GM19397 (cell line): ENCODE measurements at regions not wholly inside any gene's neighbourhood (a gene's known extent, or its start where the extent isn't known, plus 50 kb on each side); places are given as distances from the start of the nearest gene placed in this dataset.
"Not testable (repeated sequence)": the region's sequence is repeated elsewhere in the genome, so short reads cannot be mapped to it uniquely, and the experiment has no call there.

ENCODE experiments used
- ATAC-seq: cut with Tn5 transposase; IDR thresholded peaks from one replicate; pipeline ENCODE4 v1.9.1; 2021; ENCODE audit warnings: mild to moderate bottlenecking, moderate library complexity; ENCODE audit not compliant: unreplicated experiment

DNA sequence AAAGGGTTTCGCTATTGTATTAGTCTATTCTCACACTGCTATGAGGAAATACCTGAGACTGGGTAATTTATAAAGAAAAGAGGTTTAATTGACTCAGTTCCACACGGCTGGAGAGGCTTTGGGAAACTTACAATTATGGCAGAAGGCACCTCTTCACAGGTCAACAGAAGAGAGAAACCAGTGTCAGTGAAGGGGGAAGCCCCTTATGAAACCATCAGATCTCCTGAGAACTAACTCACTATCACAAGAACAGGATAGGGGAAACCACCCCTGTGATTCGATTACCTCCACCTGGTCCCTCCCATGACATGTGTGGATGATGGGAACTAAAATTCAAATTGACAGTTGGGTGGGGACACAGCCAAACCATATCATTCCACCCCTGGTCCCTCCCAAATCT, 589.5 kb downstream of the CENPC start:
- no peak for ATAC-seq

DNA sequence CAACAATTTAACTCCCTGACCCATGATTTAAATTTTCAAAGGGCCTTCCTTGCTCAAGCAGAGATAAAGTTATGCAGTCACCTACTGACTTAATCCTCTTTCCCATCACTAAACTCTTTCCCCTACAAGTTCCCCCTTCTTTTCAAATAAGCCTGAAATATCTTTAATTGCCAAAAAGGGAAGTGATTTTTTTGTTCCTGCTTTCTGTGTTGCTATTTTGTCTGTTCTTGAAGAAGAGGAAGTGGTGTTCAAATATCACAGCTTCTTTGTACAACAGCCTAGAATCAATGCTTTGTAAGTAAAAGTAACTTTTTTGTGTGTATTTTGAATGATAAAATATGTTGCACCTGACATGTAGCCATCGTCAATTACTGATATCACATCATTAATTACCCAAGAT, 595.9 kb downstream of the CENPC start:
- ATAC-seq = no peak

GRCh38 chr4:66946761-66947160, 598.5 kb downstream of the CENPC start:
- ATAC-seq = no peak

DNA sequence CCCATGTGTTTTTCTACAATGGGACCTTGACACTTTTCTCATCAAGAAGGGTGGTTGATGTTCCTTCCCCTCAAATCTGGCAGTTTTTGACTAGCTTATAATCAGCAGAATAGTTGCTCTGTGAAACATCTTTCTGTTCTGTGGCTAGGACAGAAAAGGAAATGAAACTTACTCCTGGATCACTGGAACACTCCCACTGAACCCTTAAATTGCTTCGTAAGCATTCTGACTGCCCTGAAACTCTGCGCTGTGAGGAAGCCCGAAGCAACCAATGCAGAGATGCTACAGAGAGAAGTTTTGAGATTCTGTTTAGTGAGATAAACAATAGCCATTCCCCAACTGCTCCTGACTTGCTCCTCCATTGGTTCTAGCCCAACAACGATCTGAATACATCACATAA, 602.2 kb downstream of the CENPC start:
- ATAC-seq = no peak

DNA sequence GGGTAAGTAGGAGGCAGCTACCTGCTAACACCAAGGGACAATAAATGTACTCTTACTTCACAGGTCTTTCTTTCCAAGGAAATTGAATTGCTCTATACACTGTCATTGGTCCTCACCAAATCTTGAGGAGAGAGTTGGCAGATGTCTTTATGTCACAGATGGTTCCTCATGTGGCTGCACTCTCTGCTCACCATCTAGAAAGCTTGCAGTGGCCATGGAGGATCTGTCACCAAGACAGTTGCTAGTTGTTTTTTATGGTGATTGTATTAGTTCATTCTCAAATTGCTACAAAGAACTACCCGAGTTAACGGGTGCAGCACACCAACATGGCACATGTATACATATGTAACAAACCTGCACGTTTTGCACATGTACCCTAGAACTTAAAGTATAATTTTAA, 613.3 kb downstream of the CENPC start:
- ATAC-seq = not testable (repeated sequence)

DNA sequence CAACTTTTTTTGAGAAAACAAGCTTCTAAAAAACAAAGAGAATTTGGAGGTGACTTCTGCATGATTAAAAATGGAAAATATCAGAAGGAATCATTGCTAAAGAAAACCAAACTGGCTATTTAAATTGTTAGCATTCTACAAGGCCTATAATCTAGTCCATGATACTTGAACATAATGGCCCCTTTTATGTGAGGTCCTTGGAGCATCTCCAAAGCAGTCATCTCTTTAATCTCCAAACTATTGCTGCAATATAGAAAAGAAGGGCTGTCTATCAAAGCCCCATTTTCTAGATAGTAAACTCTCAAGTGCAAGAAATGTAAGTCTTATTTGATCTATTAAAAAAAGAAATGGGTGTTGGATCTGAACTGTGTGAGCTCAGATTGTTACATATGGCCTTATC, 615.1 kb downstream of the CENPC start:
- ATAC-seq = no peak

DNA sequence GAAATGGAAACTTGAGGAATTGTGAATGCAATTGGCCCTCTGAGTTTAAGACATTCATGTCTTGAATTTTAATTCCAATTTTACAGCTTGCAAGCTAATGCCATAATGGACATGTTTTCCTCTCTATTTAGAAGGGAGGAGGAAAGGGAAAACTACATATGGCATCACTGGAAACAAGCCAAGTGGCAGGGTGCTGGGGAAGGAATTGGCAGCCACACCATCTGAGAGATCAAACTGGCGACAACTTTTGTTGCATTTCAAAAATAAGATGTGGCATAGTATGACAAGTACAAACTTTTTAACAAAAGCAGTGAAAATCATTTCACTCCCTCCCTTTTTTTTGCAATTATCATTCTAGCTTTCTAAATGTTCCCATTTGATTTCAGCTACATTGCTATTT, 615.6 kb downstream of the CENPC start:
- ATAC-seq = no peak

DNA sequence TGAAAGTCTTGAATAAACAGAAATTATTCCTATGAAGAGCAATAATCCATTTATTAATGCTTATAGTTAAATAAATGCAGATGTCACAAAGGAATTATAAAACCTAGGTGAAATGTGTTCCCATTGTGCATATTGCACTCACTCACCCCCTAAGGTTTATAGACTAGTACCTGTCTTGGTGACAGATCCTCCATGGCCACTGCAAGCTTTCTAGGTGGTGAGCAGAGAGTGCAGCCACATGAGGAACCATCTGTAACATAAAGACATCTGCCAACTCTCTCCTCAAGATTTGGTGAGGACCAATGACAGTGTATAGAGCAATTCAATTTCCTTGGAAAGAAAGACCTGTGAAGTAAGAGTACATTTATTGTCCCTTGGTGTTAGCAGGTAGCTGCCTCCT, 616.4 kb downstream of the CENPC start:
- not testable (repeated sequence) for ATAC-seq

DNA sequence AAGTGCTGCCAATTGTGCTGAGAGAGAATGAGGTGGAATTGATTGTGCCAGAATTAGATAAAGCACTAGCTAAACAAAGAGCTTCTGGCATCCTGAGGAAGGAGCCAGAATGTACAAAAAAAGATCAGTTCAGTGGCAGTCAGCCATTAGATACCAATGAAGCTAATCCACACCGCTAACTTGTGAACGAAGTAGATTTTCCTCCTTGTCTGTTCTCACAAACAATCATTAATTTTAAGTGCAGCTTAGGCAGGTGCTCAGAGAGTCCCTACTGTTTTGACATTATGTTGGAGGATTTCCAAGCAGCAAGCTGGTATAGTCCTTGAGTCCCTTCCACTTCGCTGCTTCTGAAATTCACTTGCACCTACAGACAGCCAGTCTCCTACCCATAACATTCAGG, 617.4 kb downstream of the CENPC start:
- ATAC-seq = no peak

DNA sequence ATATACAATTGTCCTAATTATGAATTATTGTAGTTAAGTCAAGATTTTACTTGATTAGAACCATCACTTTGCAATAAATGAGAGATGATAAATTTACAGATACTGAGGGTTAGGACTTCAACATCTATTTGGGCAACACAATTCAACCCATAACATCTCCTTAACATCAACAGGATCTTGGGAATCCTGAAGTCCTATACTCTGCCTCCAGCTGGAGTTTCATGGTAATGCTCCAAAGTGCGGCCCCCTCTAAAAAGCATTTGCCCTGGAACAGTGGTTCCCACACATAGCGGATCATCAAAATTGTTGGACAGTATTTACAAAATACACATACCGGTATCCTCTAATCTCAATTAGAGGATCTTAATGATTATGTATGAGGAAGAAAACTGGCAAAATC, 618.6 kb downstream of the CENPC start:
- no peak for ATAC-seq

GRCh38 chr4:66923081-66923865, 622.0 kb downstream of the CENPC start:
- ATAC-seq = no peak

DNA sequence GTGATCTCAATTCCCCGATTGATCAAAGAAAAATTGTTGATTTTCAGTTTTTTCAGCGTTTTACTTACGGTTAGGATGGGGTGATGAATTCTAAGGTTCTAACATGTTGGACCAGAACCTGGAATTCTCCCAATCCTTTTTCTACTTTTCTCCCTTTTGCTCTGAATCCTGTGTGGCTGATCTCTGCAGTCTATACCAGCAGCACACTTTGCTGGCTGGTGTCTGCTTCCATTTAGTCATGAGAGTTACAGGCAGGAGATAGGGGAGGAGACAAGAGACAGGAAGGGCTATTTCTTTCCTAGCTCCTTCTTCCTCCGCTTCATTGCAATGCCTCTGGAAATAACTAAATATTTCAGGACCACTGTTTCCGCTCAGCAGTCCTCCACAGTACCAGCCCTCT, 623.9 kb downstream of the CENPC start:
- no peak for ATAC-seq

GRCh38 chr4:66920514-66920913, 624.8 kb downstream of the CENPC start:
- no peak for ATAC-seq

DNA sequence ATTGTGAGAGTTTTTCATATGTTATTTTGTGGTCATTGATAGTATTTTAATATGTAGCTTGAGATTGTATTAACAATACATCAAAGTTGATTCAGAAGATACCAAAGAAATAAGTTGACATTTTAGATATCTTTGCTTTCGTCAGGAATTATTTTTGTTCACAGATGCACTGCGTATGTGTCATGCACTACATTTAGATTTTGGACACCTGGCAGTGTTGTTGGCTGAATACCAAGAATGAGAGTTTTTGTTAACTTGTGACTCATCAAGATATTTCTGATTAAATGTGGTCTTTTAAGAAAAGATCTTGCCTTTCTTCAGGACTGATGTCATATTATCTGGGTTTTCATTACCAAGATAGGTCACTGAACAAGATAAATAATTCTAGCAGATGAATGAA, 633.4 kb downstream of the CENPC start:
- ATAC-seq = no peak

- ATAC-seq = no peak
These were observed 639.0 kb downstream of the CENPC start for GRCh38 chr4:66906314-66906713.

GRCh38 chr4:66899422-66900065, 645.8 kb downstream of the CENPC start:
- ATAC-seq = no peak

DNA sequence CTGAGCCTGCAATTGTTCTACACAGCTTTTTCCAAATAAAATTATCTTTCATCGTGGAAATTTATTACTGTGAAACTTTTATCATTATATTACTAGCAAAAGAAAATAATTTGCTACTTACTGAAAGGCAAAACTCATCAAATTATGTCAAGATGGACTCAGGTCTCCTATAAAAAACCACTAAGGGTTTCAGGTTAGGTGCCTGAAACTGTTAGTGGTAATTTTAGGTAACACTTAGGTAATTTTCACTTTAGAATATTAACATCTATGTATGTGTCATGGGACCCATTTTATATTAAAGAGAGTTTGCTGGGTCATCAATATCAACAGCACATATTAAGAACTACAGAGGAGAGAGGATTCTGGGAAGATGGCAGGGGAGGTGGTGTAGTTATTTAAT, 651.5 kb downstream of the CENPC start:
- no peak for ATAC-seq

- ATAC-seq = no peak
These were observed 658.2 kb downstream of the CENPC start for GRCh38 chr4:66887061-66887460.

DNA sequence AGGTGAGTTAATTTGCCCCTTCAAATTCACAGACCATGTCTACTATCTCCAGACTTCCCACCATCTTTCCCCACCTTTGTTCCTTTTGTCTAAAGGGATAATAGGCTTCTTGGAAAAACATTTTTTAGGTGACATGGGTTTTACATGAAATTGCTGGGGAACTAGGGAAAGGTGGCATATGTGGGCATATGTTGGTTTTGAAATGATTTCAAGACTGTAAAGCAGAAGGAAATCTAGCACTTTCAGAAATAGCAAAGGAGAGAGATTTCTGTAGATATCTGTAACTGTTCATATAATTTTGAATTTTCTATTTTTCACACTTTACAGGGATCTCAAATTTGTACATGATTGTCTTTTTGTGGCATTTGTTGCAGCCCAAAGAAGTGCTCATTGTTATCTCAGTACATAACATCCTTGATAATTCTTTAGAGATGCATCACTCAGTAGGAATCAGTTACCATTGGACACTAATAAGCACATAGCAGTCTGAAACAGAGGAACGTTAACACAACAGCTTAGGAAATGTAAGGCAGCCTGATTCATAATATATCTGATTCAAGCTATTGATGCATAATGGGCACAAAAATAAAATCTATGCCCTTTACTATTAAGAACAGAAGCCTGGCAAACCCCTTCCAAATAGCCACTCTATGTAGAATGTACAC, 659.7 kb downstream of the CENPC start:
- no peak for ATAC-seq

DNA sequence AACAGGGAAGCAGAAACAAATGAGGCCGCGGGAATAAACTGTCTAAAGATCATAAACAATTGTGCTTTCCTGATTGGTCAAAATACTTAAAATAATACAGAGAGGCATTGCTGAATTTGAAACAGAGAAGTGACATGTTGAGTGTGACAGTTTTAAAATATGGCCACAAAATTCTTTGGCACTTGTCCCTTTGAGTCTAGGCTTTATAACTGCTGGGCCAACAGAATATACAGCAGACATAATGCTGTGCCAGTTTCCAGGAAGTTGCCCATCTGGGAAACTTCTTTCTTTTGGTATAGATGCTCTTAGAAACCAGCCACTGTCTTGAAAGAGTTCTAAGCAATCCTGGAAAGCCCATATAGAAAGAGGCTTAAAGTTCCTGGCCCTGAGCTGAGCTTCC, 668.4 kb downstream of the CENPC start:
- no peak for ATAC-seq

GRCh38 chr4:66872661-66873060, 672.6 kb downstream of the CENPC start:
- no peak for ATAC-seq

DNA sequence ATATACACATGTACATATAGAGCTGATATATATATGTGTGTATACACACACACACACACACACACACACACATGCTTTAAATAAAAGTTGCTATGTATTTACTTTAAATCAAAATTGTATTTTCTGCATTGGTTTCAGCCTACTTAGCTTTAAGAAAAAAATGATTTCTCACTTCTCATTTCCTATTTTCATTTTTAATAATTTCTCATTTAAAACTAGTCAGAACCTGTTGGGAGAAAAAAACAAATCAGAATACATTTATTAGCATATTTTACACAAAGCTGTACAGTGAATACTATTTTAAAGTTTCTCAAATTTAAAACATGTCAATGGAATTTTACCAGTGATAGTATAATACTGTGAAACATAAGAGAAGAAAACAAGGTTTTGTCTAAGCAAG, 681.8 kb downstream of the CENPC start:
- no peak for ATAC-seq
